Stomach (tissue), 4 donors: ENCODE measurements at regions not wholly inside any gene's neighbourhood (a gene's known extent, or its start where the extent isn't known, plus 50 kb on each side); places are given as distances from the start of the nearest gene placed in this dataset.

Experiments used
- CTCF ChIP-seq, 7 experiments: fragments of 450-650 bp in 4 of 7; fragments of 200-600 bp in 3 of 7; sonication (generic) in 3 of 7; IDR thresholded peaks; one replicate each; pipeline ENCODE4 v1.5.1; 2016 to 2019; ENCODE audit warnings: antibody characterized with exemption in 7 of 7, control low read depth in 2 of 7, mild to moderate bottlenecking in 1 of 7
- EP300 ChIP-seq: sonication (generic); formaldehyde crosslinking; IDR thresholded peaks from one replicate; pipeline ENCODE4 v1.6.1; 2017; ENCODE audit warnings: antibody characterized with exemption
- POLR2A ChIP-seq, 4 donors: fragments of 450-650 bp; IDR thresholded peaks; one replicate each; pipeline ENCODE4 v1.6.1; 2016; ENCODE audit warnings: antibody characterized with exemption in 4 of 4, control low read depth in 2 of 4, mild to moderate bottlenecking in 1 of 4, moderate library complexity in 1 of 4
- POLR2AphosphoS5 ChIP-seq, 3 donors: sonication (generic); formaldehyde crosslinking; IDR thresholded peaks; one replicate each; pipeline ENCODE4 v1.6.1; 2016; ENCODE audit warnings: antibody characterized with exemption in 3 of 3

- TF ChIP-seq CTCF (IDR thresholded peaks at IDR 0.05) (no peak), POLR2AphosphoS5 (IDR thresholded peaks at IDR 0.05) (no peak), POLR2A (IDR thresholded peaks at IDR 0.05) (no peak), EP300 (no peak)
Observed at GRCh38 chr15:38992506-38992905, 427.9 kb upstream of the RASGRP1 start.
